PC-9 (cell line): ENCODE measurements at regions not wholly inside any gene's neighbourhood (a gene's known extent, or its start where the extent isn't known, plus 50 kb on each side); places are given as distances from the start of the nearest gene placed in this dataset.

Experiments
- BruUV-seq: library from RNA; stranded (reverse); fragments of 400-500 nt; replicated peaks from 2 replicates; lab custom pipeline; 2021; lab: Mats Ljungman, UMichigan
- CTCF ChIA-PET: fragments of 300-600 bp; sonication (Branson Sonifier 250); formaldehyde crosslinking; loops from one replicate; lab custom pipeline; 2022; ENCODE audit warnings: antibody characterized with exemption; lab: Charles Lee
- POLR2A ChIA-PET: fragments of 300-600 bp; sonication (Branson Sonifier 250); formaldehyde crosslinking; loops from one replicate; lab custom pipeline; 2022; ENCODE audit warnings: antibody characterized with exemption; ENCODE audit not compliant: unreplicated experiment; lab: Charles Lee
- DNase-seq, 2 experiments: peaks; one replicate each; pipeline versions ENCODE4 v3.0.0 to v3.0.0-alpha.2; 2015 to 2022; ENCODE audit warnings: mixed read lengths in 1 of 2
- H2AFZ ChIP-seq: fragments of 200-600 bp; sonication (generic); 2 replicates; pipeline ENCODE4 v1.8.1; 2017; ENCODE audit warnings: antibody characterized with exemption
- H3F3A ChIP-seq: fragments of 200-600 bp; sonication (generic); 2 replicates; pipeline ENCODE4 v1.8.1; 2017; ENCODE audit warnings: antibody characterized with exemption, mild to moderate bottlenecking, low read depth; ENCODE audit not compliant: insufficient read depth
- H3K27ac ChIP-seq: fragments of 200-600 bp; sonication (generic); 2 replicates; pipeline ENCODE4 v1.6.1; 2016; ENCODE audit warnings: mixed run types
- H3K27me3 ChIP-seq: fragments of 200-600 bp; sonication (generic); 2 replicates; pipeline ENCODE4 v1.6.1; 2016; ENCODE audit warnings: low read depth, mixed run types; ENCODE audit not compliant: insufficient read depth
- H3K36me3 ChIP-seq: fragments of 200-600 bp; sonication (generic); 2 replicates; pipeline ENCODE4 v1.6.1; 2016; ENCODE audit warnings: low read depth, mixed run types
- H3K4me1 ChIP-seq: fragments of 200-600 bp; sonication (generic); replicated peaks from 2 replicates; pipeline ENCODE4 v1.6.1; 2016; ENCODE audit warnings: mixed run types; ENCODE audit not compliant: insufficient read depth
- H3K4me2 ChIP-seq: fragments of 200-600 bp; sonication (generic); 2 replicates; pipeline ENCODE4 v1.6.1; 2017; ENCODE audit warnings: mixed run types
- H3K4me3 ChIP-seq: fragments of 200-600 bp; sonication (generic); 2 replicates; pipeline ENCODE4 v1.6.1; 2016; ENCODE audit warnings: mixed run types
- H3K79me2 ChIP-seq: fragments of 200-600 bp; sonication (generic); 2 replicates; pipeline ENCODE4 v1.6.1; 2017; ENCODE audit warnings: low read depth, mixed run types
- H3K9me2 ChIP-seq: fragments of 200-600 bp; sonication (generic); 2 replicates; pipeline ENCODE4 v1.8.1; 2017; ENCODE audit warnings: mild to moderate bottlenecking; ENCODE audit not compliant: insufficient read depth
- H3K9me3 ChIP-seq: fragments of 200-600 bp; sonication (generic); 2 replicates; pipeline ENCODE4 v1.8.1; 2016; ENCODE audit warnings: low read depth; ENCODE audit not compliant: insufficient read depth
- H4K20me1 ChIP-seq: fragments of 200-600 bp; sonication (generic); 2 replicates; pipeline ENCODE4 v1.8.1; 2017; ENCODE audit not compliant: insufficient read depth
- EZH2 ChIP-seq: fragments of 200-600 bp; sonication (generic); IDR thresholded peaks from 2 replicates; pipeline ENCODE4 v1.8.0; 2017; ENCODE audit warnings: antibody characterized with exemption, low read depth
- intact Hi-C: fragments of 100-400 bp; cut with micrococcal nuclease; formaldehyde crosslinking; loops from one replicate; pipeline ENCODE4 v1.10.0; 2022; ENCODE audit not compliant: unreplicated experiment
- TF ChIP-seq, protein P1 (sequence below): fragments of 200-600 bp; sonication (generic); conservative IDR thresholded peaks from 2 replicates; pipeline ENCODE4 v1.6.1; 2017; ENCODE audit warnings: mixed run types, antibody characterized with exemption, mild to moderate bottlenecking, moderate library complexity

DNA sequence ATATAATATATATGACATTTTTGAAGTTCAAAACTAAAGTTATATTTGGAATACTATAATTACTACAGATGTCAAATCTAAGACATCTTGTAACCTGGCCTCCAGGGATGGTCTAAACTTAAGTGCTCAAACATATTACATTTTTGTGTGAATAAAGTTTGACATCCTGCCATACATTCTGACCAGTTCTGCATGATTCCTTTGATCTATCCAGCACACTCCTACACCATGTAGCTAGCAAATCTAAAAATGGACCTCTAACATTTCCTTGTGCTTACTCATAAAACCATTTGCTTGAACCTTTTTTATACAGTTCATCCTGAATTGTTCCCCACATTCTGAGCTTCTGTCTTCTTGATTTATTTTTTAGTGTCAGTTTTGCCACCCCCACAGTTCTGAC lies 294.3 kb upstream of the ZNF804A start:
- Histone ChIP-seq H3K36me3 (no peaks in the 10 kb centered on the region), H3K27me3 (no peaks in the 10 kb centered on the region), H3K4me3 (no peak overlapping the region), H3F3A (no peaks in the 10 kb centered on the region), H3K4me2 (no peak overlapping the region), H2AFZ (no peak overlapping the region), H3K4me1 (no peaks in the 10 kb centered on the region), H3K9me3 (no peaks in the 10 kb centered on the region), H3K79me2 (no peaks in the 10 kb centered on the region), H3K27ac (no peak overlapping the region), H4K20me1 (no peaks in the 10 kb centered on the region), H3K9me2 (no peaks in the 10 kb centered on the region)
- POLR2A ChIA-PET: no interaction called here
- intact Hi-C loops: no loop called here
- CTCF ChIA-PET: no interaction called here
- TF ChIP-seq, protein P1, sequence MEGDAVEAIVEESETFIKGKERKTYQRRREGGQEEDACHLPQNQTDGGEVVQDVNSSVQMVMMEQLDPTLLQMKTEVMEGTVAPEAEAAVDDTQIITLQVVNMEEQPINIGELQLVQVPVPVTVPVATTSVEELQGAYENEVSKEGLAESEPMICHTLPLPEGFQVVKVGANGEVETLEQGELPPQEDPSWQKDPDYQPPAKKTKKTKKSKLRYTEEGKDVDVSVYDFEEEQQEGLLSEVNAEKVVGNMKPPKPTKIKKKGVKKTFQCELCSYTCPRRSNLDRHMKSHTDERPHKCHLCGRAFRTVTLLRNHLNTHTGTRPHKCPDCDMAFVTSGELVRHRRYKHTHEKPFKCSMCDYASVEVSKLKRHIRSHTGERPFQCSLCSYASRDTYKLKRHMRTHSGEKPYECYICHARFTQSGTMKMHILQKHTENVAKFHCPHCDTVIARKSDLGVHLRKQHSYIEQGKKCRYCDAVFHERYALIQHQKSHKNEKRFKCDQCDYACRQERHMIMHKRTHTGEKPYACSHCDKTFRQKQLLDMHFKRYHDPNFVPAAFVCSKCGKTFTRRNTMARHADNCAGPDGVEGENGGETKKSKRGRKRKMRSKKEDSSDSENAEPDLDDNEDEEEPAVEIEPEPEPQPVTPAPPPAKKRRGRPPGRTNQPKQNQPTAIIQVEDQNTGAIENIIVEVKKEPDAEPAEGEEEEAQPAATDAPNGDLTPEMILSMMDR: no peak
- no peak for TF ChIP-seq EZH2
- no TSS peak for BruUV-seq
- no peak for DNase-seq

DNA sequence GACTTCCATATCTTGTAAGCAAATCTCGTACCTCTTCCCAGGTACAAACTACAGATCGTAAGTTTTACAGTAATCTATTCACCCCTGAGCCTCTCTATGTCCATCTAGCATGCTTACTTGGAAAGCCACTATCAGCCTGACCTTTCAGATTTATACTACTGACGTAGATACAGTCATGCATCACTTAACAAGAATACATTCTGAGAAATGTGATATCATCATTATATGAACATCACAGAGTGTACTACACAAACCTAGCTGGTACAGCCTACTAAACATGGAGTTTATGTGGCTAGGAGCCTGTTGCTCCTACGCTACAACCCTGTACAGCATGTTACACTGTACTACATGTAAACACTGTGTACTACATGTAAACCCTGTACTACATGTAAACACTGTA lies 293.2 kb upstream of the ZNF804A start:
- DNase-seq: no peak
- H3K36me3 ChIP-seq: no peaks in the 10 kb centered on the region
- intact Hi-C loops: no loop called here
- TF ChIP-seq, protein P1: no peak
- TF ChIP-seq EZH2: no peak
- no peak overlapping the region for H3K27ac ChIP-seq
- ChIA-PET POLR2A (no interaction called here), CTCF (no interaction called here)
- no peaks in the 10 kb centered on the region for H3K9me3 ChIP-seq
- H3K79me2 ChIP-seq: no peaks in the 10 kb centered on the region
- H3K27me3 ChIP-seq: no peaks in the 10 kb centered on the region
- H3K4me2 ChIP-seq: no peak overlapping the region
- no peaks in the 10 kb centered on the region for H3K9me2 ChIP-seq
- H3K4me3 ChIP-seq: no peak overlapping the region
- no peaks in the 10 kb centered on the region for H3K4me1 ChIP-seq
- BruUV-seq: no TSS peak
- no peaks in the 10 kb centered on the region for H3F3A ChIP-seq
- H4K20me1 ChIP-seq: no peaks in the 10 kb centered on the region
- no peak overlapping the region for H2AFZ ChIP-seq

DNA sequence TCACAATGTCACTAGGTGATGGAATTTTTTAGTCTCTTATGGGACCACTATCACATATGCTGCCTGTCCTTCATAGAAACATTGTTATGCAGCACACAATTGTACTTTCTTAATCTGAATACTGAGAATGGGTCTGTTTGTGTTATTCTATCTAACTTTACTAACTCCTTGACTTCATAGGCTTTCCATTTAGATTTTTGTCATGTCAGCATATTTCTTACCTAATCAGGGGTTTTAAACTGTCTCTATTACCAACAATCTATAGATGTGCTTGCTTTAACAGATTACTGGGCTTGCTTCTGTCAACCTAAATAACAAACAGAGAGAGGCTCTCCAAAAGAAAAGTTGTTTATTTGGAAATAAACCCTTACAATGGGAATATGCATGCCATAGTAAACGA lies 289.6 kb upstream of the ZNF804A start:
- Histone ChIP-seq H3K4me1 (no peaks in the 10 kb centered on the region), H3K4me3 (no peak overlapping the region), H3K9me2 (0 out of 2 replicates have a peak, but pooled peaks cover 4% of the 10 kb centered on the region), H2AFZ (no peak overlapping the region), H3K36me3 (no peaks in the 10 kb centered on the region), H4K20me1 (no peaks in the 10 kb centered on the region), H3F3A (no peaks in the 10 kb centered on the region), H3K27me3 (no peaks in the 10 kb centered on the region), H3K9me3 (no peaks in the 10 kb centered on the region), H3K27ac (no peak overlapping the region), H3K4me2 (no peak overlapping the region), H3K79me2 (no peaks in the 10 kb centered on the region)
- no peak for TF ChIP-seq EZH2
- TF ChIP-seq, protein P1: no peak
- ChIA-PET POLR2A (no interaction called here), CTCF (no interaction called here)
- intact Hi-C loops: no loop called here
- no peak for DNase-seq
- BruUV-seq: no TSS peak
